ENCODE measurements at regions not wholly inside any gene's neighbourhood (a gene's known extent, or its start where the extent isn't known, plus 50 kb on each side); places are given as distances from the start of the nearest gene placed in this dataset.
"Not testable (repeated sequence)": the region's sequence is repeated elsewhere in the genome, so short reads cannot be mapped to it uniquely, and the experiment has no call there.

DNA sequence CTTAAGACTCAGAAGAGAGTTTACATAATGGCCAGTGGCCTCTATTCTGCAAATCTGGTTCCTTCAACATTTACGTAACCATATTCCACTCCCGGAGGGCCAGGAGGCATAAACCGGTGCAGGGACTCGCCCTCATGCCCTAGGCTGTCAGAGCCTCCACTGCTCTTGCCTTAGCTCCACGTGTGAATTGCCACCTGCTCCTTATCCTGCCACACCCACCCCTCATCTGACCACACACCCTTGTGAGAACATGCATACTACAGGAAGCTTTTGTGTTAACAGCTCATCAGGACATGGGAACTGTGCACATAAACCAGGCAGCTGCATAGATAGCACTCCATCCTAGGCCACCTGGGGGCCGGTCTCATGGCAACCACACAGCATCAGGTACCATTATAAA, 146.7 kb upstream of the PFKP start:
- no peak for DNase-seq (ENCODE audit: low spot score)

- DNase-seq (ENCODE audit: low spot score): no peak
These were observed 147.2 kb upstream of the PFKP start for GRCh38 chr10:2920168-2920567.

DNA sequence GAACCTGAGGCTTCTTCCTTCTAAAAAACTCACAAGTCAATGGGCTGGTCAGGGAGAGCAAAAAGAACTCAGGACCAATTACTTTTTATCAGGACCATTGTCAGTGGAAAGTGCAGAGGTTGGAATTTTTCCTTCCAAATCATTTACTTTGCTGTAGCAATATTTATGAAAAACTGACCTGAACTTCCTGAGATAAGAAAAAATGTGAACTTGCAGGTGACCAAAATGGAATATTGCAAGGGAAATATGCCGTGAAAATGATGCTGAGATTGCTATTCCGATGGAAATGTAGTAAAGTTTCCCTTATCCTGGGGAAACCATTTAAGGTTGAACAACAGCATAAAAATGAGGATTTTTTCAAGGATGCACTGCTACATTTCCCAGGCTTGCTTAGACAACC, 148.3 kb upstream of the PFKP start:
- DNase-seq (ENCODE audit: low spot score): no peak

DNA sequence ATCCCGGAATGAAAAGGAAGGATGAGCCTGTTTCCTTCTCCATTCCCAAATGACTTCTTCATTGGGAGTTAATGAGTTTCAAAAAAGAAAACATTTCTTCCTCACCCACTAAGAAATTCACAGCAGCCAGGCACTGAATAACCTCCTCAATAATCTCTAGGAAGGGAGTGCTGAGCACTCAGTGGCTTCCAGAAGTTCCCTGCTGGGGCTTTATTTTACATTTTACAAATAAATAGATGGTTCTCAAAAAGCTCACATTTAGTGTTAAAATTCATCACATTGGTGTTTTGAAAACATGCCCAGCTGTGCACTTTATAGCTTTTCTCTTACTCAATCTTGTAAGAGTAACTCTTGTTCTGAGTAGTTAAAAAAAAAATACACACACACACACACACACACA, 148.9 kb upstream of the PFKP start:
- no peak for DNase-seq (ENCODE audit: low spot score)

GRCh38 chr10:2917926-2918325, 149.4 kb upstream of the PFKP start:
- DNase-seq (ENCODE audit: low spot score): no peak

GRCh38 chr10:2915412-2915811, 151.9 kb upstream of the PFKP start:
- no peak for DNase-seq (ENCODE audit: low spot score)

- DNase-seq (ENCODE audit: low spot score): no peak
These were observed 152.6 kb upstream of the PFKP start for GRCh38 chr10:2914741-2915140.

- no peak for DNase-seq (ENCODE audit: low spot score)
These were observed 153.9 kb upstream of the PFKP start for GRCh38 chr10:2913474-2913873.

DNA sequence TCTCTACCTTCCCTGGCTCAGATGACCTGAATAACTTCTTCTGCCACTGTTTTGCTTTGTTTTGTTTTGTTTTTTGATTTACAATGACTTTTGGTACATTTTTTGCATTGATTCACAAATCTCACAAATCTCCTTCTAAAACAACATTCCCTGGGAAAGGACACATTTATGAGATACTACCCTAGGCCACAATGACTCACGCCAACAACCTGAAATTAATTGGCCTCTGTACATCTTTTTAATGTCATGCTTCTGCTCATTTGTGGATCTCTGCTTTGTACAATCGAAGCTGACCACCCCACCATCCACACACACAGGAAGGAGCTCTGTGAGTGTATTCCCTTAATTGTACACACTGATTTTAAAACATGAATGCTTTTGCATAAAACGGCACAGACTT, 156.7 kb upstream of the PFKP start:
- no peak for DNase-seq (ENCODE audit: low spot score)

- no peak for DNase-seq (ENCODE audit: low spot score)
These were observed 157.4 kb upstream of the PFKP start for GRCh38 chr10:2909921-2910320.

DNA sequence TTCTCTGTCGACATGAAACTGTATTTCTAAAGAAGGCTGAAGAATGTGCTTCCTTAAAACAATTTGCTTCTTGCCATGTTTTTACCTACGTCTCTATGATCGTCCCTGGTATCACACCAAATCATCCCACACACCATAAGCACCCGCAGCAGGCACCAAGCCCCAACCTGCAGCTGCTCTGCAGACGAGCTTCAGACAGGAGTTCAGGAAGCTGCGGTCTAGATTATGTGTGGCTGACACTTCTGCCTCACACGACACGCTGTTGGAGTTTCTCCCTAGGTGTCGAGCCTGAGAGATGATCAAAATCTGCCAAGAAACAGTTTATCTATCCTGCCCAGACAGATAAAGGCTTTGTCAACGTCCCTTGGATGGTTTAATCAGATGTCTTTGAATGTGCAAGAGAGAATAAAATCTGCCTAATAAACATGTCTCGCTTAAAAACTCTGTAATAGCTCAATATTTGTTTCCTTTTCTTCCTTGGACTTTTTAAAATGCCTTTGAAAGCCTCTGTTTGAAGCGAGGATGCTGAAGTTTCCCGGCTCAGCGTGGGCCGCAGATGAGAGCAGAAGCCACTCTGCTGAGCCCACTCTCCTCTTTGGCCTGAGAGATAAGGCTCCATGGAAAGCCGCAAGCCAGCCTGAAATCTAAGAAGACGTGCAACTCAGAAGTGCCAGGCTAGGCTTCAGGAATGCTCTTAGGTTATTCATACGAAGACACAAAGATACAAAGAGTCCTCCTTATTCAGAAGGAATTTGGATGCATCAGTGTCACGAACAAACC, 158.3 kb upstream of the PFKP start:
- no peak for DNase-seq (ENCODE audit: low spot score)

- no peak for DNase-seq (ENCODE audit: low spot score)
These were observed 160.4 kb upstream of the PFKP start for GRCh38 chr10:2906974-2907373.

DNA sequence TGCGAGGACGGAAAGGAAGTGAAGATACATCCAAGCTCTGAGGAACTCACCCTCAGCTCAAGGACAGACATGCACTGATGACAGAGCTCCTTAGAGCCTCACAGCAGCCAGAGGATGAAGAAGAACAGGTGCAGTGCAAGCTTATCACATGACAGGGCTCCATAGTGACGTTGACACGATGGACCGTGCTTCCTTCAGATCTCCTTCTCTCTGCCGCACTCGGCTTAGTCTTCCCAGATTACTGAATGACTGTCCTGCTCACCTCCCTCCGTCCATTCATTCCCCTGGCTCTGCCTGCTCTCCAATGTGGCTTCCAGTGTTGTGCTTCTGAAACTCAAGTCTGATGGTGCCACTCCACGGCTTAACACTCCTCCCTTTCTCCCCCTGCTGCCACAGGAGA, 161.5 kb upstream of the PFKP start:
- DNase-seq (ENCODE audit: low spot score): no peak

GRCh38 chr10:2900530-2900929, 166.8 kb upstream of the PFKP start:
- DNase-seq (ENCODE audit: low spot score): no peak

DNA sequence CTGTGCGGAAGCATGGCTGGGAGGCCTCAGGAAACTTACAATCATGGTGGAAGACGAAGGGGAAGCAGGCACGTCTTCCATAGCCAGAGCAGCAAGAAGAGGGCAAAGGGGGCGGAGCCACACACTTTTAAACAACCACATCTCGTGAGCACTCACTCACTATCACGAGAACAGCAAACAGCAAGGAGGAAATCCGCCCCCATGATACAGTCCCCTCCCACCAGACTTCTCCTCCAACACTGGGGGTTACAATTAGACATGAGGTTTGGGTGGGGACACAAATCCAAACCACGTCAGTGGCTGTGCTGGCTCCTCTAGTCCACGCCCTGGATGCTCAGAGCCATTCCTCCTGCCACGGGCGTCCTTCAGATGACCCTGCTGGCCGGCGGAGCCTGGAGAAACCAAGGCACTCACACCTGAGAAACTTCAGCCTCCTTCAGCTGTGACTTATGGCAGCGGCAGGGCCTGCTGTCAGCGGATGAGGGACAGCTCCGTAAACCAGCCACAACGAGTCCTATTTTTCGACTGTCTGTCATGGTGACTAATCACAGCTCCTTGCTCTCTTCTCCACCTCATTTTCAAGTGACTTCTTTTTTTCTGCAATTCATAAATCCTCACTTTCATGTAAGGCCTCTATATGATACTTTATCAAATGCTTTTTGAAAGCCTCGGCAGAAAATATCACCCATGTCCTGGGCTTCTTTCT, 167.9 kb upstream of the PFKP start:
- no peak for DNase-seq (ENCODE audit: low spot score)

- DNase-seq (ENCODE audit: low spot score): no peak
These were observed 168.9 kb upstream of the PFKP start for GRCh38 chr10:2898509-2898860.

DNA sequence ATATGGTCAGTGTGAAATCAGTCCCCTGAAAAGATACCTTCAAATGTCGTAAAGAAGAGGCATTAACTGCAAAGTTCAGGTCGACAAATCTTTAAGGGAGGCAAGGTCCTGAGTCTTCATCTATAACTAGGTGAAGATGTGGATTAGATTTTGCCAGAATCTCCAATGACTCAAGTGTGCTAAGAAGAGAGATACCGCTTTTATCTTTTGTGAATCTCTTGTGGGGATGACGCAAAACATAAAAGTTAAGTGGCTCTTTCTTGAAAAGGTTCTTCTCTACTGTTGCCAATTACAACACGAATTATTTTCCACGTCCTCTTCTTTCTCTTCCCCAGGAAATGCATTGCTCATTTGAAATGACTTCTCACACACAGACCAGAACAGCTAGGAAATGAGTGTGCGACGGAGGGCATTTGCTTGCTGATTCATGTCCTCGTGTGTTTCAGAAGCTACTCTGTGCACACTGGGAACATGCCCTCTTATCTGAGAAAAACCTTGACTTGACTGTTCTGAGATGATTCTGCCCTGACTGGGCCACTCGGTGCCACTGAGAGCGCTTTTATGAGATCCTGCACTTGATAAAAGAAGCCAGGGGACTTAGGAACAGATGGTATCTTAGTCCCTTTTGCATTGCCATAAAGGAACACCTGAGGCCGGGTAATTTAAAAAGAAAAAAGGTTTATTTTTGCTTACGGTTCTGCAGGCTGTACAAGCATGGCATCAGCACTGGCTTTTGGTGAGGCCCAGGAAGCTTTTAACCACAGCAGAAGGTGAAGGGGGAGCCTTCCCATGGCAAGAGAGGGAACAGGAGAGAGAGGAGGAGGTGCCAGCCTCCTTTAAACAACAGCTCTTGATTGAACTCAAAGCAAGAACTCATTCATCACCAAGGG, 169.5 kb upstream of the PFKP start:
- no peak for DNase-seq (ENCODE audit: low spot score)

DNA sequence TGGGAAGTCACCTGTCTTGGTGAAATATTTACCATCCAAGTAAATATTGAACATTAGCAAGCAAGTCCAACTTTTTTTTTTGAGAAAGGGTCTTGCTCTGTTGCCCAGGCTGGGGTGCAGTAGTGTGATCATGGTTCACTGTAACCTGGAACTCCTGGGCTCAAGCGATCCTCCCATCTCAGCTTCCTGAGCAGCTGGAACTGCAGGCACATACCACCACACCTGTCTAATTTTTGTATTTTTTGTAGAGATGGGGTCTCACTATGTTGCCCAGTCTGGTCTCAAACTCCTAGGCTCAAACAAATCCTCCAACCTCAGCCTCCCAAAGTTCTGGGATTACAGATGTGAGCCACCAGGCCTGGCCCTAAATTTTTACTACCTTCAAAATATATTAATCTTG, 171.0 kb upstream of the PFKP start:
- not testable (repeated sequence) for DNase-seq (ENCODE audit: low spot score)

GRCh38 chr10:2895594-2896196, 171.7 kb upstream of the PFKP start:
- DNase-seq (ENCODE audit: low spot score): no peak

DNA sequence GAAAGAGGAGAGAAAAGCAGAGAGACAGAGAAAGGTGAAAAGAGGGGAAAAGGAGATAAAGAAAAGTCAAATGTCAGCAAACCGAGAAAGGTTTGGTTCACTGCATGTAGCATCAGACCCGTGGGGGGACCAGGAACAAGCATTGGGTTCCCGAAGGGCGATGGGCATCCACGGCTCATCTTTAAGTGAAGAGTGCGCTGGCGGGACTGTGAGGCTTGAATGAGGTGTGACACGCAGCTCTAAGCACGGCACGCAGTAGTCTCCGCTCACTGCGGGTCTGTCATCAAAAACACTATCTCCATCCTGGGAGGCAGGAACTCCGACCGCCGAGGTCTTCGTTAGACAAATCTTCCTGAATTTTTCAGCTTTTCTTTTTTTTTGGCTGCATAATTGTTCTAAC, 173.4 kb upstream of the PFKP start:
- DNase-seq (ENCODE audit: low spot score): no peak

- no peak for DNase-seq (ENCODE audit: low spot score)
These were observed 174.0 kb upstream of the PFKP start for GRCh38 chr10:2893158-2893845.

DNA sequence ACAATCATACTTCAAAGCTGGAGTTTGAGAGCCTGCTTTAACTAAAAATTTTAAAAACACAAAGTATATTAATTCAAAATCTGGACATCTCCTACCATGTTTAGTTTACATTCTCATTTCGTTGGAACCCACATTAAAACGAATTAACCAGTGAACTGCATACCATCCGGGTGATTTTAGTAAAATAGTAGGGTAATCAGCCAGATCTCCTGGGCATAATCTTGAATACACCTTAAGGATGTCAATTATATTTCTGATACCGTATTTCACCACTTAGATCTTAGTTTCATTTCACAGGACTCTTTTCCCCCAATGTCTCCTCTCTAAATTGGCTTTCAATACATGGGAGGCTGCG, 175.6 kb upstream of the PFKP start:
- no peak for DNase-seq (ENCODE audit: low spot score)
